Immature natural killer cell (primary cell): ENCODE measurements at regions not wholly inside any gene's neighbourhood (a gene's known extent, or its start where the extent isn't known, plus 50 kb on each side); places are given as distances from the start of the nearest gene placed in this dataset.
"Not testable (repeated sequence)": the region's sequence is repeated elsewhere in the genome, so short reads cannot be mapped to it uniquely, and the experiment has no call there.

Experiments
- DNase-seq, 3 donors: peaks; one replicate each; pipeline ENCODE4 v3.0.0; 2022; ENCODE audit warnings: mixed read lengths in 1 of 3
- H3K27ac Mint-ChIP-seq, 6 donors: one replicate each; pipeline ENCODE4 v1.8.0; 2020; ENCODE audit warnings: mixed read lengths in 6 of 6, mild to moderate bottlenecking in 5 of 6, inconsistent platforms in 4 of 6, moderate library complexity in 3 of 6
- H3K27me3 Mint-ChIP-seq, 3 donors: one replicate each; pipeline ENCODE4 v1.8.0; 2020 to 2021; ENCODE audit warnings: low read depth in 3 of 3, mild to moderate bottlenecking in 3 of 3, mixed read lengths in 3 of 3, moderate library complexity in 3 of 3, inconsistent platforms in 1 of 3
- H3K36me3 Mint-ChIP-seq, 3 donors: one replicate each; pipeline ENCODE4 v1.8.0; 2020; ENCODE audit warnings: mixed read lengths in 3 of 3, inconsistent platforms in 2 of 3, mild to moderate bottlenecking in 2 of 3
- H3K4me1 Mint-ChIP-seq, 2 donors: one replicate each; pipeline ENCODE4 v1.8.0; 2020; ENCODE audit warnings: inconsistent platforms in 2 of 2, mild to moderate bottlenecking in 2 of 2, mixed read lengths in 2 of 2, moderate library complexity in 1 of 2
- H3K4me3 Mint-ChIP-seq, 5 donors: one replicate each; pipeline ENCODE4 v1.8.0; 2020; ENCODE audit warnings: mild to moderate bottlenecking in 5 of 5, mixed read lengths in 5 of 5, inconsistent platforms in 3 of 5, moderate library complexity in 3 of 5
- H3K9me3 Mint-ChIP-seq, 6 donors: one replicate each; pipeline ENCODE4 v1.8.0; 2020; ENCODE audit warnings: mild to moderate bottlenecking in 6 of 6, mixed read lengths in 6 of 6, inconsistent platforms in 4 of 6, moderate library complexity in 3 of 6

DNA sequence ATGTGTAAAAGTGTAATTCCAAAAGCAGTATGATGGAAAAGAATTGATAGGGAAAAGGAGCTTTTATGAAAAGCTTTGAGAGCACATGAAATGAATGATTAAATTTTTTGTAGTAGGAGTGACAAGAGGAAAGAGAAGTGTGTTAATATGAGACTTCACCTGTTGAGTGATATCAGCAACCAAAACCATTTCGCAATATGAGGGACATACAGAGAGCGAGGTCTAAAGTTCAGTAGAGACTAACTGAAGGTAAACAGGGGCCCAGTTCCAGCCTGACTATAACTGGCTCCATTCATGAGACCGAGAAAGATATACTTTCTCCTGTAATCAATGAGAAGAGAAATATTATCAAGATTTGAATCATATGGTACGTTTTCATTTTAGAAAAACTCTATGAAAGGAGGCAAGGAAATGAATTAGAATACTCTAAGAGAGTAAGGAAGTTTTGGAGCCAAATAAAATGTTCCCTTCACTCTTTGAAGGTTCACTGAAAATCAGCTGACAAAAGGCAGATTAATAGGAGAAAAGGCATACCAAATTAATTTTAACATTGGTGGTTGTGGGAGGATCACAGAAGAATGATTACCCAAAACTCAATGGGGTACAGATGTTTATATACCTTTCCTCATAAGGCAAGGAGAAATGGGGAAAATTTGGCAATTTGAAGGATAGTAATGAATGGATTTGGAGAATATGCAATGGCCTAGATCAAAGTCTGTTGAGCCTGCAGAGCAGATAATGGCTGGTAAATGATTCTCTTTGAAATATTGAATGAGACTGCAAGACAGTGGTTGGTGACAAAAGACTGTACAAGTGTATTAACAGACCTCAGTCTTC lies 932.2 kb downstream of the TDRD15 start:
- H3K27ac Mint-ChIP-seq = no peak overlapping the region
- no peak overlapping the region for H3K4me3 Mint-ChIP-seq
- H3K9me3 Mint-ChIP-seq = peaks cover 4 to 31% (median 15%) of the 10 kb centered on the region in 6 donors
- H3K36me3 Mint-ChIP-seq = no peaks in the 10 kb centered on the region
- no peaks in the 10 kb centered on the region for H3K4me1 Mint-ChIP-seq
- H3K27me3 Mint-ChIP-seq = no peaks in the 10 kb centered on the region
- no peak for DNase-seq

DNA sequence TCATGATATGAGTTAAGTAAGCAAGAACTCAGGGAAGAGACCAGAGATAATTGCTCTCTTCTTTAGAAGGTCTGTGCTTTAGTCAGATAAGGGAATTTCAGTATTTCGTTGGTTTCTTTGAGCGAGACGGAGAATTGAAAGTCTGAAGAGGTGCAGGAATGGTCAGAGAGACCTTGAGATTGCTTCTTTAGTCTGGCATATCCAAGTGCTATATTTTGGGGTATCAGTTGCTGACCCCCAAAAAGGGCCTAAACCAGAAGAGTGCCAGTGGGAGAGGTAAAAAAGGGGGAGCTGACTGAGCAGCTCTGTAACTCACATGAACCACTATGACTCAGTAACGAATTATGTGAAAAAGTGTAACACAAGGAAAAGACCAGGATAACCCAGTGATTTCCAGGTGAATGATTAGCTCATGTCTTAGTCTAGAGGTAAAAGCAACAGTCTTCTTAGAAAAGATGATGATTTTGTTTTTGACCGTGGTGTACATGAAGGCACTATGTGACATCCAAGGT lies 932.9 kb downstream of the TDRD15 start:
- no peaks in the 10 kb centered on the region for H3K36me3 Mint-ChIP-seq
- H3K4me1 Mint-ChIP-seq = no peaks in the 10 kb centered on the region

DNA sequence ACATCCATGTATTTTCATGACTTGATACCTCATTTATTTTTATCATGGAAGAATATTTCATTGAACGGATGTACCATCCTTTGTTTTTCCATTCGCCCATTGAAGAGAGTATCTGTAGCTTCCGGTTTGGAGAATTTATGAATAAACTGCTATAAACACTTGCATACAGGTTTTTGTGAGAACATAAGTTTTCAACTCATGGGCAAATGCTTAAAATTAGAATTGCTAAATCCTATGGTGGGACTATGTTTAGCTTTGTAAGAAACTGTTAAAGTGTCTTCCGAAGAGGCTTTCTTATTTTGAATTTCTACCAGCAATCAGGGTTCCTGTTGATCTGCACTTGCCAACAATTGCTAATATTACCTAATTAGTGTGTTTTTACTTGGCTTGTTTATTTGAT lies 938.9 kb downstream of the TDRD15 start:
- Mint-ChIP-seq H3K9me3 (peaks cover 9 to 34% (median 11%) of the 10 kb centered on the region in 6 donors), H3K27ac (no peak overlapping the region), H3K4me3 (no peak overlapping the region), H3K36me3 (peaks cover 0 to 3% (median 0%) of the 10 kb centered on the region in 3 donors), H3K4me1 (no peaks in the 10 kb centered on the region), H3K27me3 (no peaks in the 10 kb centered on the region)
- DNase-seq = no peak

More for the DNA sequence above, 932.9 kb downstream of the TDRD15 start:
- H3K27ac Mint-ChIP-seq = no peak overlapping the region
- H3K4me3 Mint-ChIP-seq = no peak overlapping the region
- H3K27me3 Mint-ChIP-seq = no peaks in the 10 kb centered on the region
- peaks cover 2 to 24% (median 15%) of the 10 kb centered on the region in 6 donors for H3K9me3 Mint-ChIP-seq
- no peak for DNase-seq

DNA sequence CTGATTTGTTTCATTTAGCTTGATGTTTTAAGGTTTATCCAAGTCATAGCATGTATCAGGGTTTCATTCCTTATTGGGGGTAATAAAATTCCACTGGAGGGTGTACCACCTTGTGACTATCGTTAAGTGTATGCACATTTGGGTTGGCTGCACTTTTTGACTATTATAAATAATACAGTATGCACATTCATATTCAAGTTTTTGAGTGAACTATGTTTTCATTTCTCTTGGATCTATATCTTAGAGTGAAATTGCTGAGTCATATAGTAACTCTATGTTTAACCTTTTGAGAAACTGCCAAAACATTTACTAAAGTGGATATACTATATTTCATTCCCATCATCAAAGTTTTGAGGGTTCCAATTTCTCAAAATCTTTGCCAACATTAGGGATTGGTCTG lies 952.7 kb downstream of the TDRD15 start:
- Mint-ChIP-seq H3K27me3 (no peaks in the 10 kb centered on the region), H3K36me3 (no peaks in the 10 kb centered on the region), H3K4me1 (no peaks in the 10 kb centered on the region), H3K27ac (no peak overlapping the region), H3K9me3 (peaks cover 3 to 44% (median 22%) of the 10 kb centered on the region in 6 donors), H3K4me3 (no peak overlapping the region)
- no peak for DNase-seq

DNA sequence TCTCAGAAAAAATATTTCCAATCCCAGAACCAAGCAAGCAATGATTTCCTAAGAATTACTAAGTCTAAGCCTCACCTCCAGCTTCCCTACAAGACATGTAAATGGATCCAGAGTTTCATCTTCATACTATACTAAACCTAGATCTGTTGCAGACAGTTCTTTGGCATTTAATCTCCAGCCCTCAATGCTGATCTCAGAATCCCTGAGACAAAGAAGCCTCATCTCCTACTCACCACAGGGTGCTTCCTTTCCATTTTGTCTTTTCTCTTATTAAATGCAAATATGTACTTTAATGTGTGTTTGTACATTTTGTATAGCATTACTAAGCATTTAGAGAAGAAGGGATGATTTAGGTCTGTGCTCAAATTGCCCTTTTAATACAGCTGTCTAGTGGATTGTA lies 954.9 kb downstream of the TDRD15 start:
- no peak overlapping the region for H3K27ac Mint-ChIP-seq
- H3K4me3 Mint-ChIP-seq = no peak overlapping the region

DNA sequence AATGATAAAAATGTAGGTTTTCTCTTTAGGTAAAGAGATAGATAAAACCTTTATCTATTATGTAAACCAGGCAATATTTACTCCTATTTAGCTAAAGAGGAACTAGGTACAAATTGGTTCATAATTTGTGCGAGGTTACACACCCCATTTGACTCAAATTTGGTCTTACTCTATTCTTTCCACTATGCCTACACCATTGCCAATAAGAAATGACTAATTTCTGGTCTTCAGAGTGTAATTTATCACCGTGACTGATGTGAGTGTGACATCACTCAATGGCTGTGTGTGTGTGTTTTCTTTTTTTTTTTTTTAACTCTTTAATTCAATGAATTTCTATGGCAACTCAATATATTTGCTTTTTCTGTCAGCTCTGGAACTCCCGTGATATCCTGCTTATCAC lies 955.8 kb downstream of the TDRD15 start:
- Mint-ChIP-seq H3K27ac (no peak overlapping the region), H3K36me3 (no peaks in the 10 kb centered on the region), H3K27me3 (no peaks in the 10 kb centered on the region), H3K4me3 (no peak overlapping the region), H3K9me3 (peaks cover 7 to 37% (median 18%) of the 10 kb centered on the region in 6 donors), H3K4me1 (no peaks in the 10 kb centered on the region)
- no peak for DNase-seq

More for the DNA sequence above, 954.9 kb downstream of the TDRD15 start:
- H3K27me3 Mint-ChIP-seq = no peaks in the 10 kb centered on the region
- H3K36me3 Mint-ChIP-seq = no peaks in the 10 kb centered on the region
- no peaks in the 10 kb centered on the region for H3K4me1 Mint-ChIP-seq
- DNase-seq = no peak
- H3K9me3 Mint-ChIP-seq = peaks cover 7 to 39% (median 22%) of the 10 kb centered on the region in 6 donors

DNA sequence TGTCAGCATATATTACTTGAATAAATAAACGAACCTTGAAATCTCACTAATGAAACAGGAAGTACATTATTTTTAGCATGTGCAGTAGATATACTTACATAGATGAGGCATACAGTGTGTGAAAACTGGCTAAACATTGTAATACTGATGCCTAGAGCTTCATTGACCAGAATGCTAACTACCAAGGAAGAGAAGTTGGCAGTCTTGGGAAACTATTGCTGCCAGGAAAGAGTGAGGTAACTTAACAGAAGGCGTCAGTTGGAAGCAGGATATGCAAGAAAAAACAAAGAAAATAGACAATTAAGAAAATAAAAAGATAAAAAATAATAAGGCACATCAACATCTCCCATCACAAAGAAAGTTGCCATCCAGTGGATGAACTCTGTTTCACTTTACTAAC lies 963.0 kb downstream of the TDRD15 start:
- no peak overlapping the region for H3K27ac Mint-ChIP-seq
- H3K36me3 Mint-ChIP-seq = no peaks in the 10 kb centered on the region
- H3K27me3 Mint-ChIP-seq = peaks cover 0 to 3% (median 0%) of the 10 kb centered on the region in 3 donors
- H3K4me1 Mint-ChIP-seq = no peaks in the 10 kb centered on the region
- DNase-seq = no peak
- H3K9me3 Mint-ChIP-seq = peaks cover 13 to 43% (median 23%) of the 10 kb centered on the region in 6 donors
- H3K4me3 Mint-ChIP-seq = no peak overlapping the region

DNA sequence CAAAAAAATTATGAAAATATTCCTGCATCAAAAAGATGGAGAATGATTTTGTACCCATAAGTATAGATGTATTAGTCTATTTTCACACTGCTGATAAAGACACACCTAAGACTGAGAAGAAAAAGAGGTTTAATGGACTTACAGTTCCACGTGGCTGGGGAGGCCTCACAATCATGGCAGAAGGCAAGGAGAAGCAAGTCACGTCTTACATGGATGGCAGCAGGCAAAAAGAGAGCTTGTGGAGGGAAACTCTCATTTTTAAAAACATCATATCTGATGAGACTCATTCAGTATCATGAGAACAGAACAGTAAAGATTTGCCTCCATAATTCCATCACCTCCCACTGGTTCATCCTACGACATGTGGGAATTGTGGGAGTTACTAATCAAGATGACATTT lies 979.8 kb downstream of the TDRD15 start:
- not testable (repeated sequence) for H3K27ac Mint-ChIP-seq, H3K27me3 Mint-ChIP-seq, H3K4me3 Mint-ChIP-seq, DNase-seq, H3K4me1 Mint-ChIP-seq, H3K36me3 Mint-ChIP-seq
- H3K9me3 Mint-ChIP-seq = peaks cover 10 to 34% (median 15%) of the 10 kb centered on the region in 6 donors

DNA sequence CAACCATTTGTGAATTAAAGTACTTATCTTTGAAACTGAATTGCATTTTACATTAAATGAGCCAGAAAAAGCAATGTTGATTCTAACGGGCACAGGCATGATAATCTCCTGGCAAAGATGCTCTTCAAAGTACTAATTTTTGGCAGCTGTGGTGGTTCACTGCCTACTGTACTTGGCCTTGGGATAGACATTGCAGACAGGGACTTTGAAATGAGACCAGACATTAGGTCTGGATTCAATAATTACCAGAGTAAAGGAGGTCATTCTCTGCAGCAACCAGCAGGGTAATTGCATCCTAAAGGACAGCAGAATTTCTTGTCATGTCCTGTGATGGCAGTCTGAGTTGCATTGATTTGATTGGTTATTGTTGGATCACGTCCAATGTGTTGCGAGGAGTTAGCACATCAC lies 986.5 kb downstream of the TDRD15 start:
- no peaks in the 10 kb centered on the region for H3K36me3 Mint-ChIP-seq
- DNase-seq = no peak
- H3K4me3 Mint-ChIP-seq = no peak overlapping the region
- peaks cover 2 to 37% (median 22%) of the 10 kb centered on the region in 6 donors for H3K9me3 Mint-ChIP-seq
- H3K4me1 Mint-ChIP-seq = no peaks in the 10 kb centered on the region
- no peak overlapping the region for H3K27ac Mint-ChIP-seq
- peaks cover 0 to 2% (median 0%) of the 10 kb centered on the region in 3 donors for H3K27me3 Mint-ChIP-seq

DNA sequence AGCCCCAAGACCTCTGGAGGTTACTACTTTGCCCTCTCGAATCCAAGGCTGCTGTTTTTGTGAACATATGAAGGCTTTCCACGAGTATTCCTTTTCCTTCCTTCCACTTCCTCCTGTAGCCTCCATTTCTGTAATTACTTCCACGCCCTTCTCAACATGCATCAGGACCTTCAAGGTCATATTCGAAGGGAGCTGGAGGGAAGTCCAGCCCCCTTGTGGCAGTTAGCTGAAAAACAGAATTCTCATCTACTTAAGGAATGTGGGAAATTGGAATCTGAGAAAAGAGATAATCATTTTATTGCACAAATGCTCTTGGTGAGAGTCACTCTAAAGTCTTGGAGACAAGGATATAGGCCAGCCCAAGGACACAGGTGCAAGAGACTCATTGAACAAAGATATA lies 1000.2 kb downstream of the TDRD15 start:
- Mint-ChIP-seq H3K9me3 (peaks cover 10 to 74% (median 44%) of the 10 kb centered on the region in 6 donors), H3K4me1 (no peaks in the 10 kb centered on the region), H3K27me3 (peaks cover 0 to 1% (median 0%) of the 10 kb centered on the region in 3 donors), H3K27ac (no peak overlapping the region), H3K36me3 (no peaks in the 10 kb centered on the region), H3K4me3 (no peak overlapping the region)
- DNase-seq = no peak

DNA sequence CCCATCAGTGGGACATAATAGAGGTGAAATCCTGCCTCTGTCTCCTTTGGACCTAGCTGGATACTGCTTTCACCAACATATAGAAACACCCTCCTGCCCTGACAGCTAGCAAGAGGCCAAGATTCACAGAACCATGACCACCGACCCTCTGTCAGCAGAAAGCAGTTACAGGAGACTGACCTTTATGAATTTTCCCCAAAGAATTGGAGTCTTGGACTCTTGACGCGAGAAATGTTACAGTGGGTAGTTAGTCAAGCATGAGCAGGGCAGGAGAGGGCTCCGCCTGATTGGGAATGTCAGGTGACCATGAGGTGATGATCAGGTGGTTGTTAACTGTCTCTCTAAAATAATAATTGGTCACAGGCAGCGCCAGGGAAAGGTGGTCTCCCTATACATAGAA lies 1002.3 kb downstream of the TDRD15 start:
- peaks cover 11 to 68% (median 40%) of the 10 kb centered on the region in 6 donors for H3K9me3 Mint-ChIP-seq
- no peak overlapping the region for H3K27ac Mint-ChIP-seq
- no peaks in the 10 kb centered on the region for H3K4me1 Mint-ChIP-seq
- H3K4me3 Mint-ChIP-seq = no peak overlapping the region
- peaks cover 0 to 1% (median 0%) of the 10 kb centered on the region in 3 donors for H3K27me3 Mint-ChIP-seq
- no peaks in the 10 kb centered on the region for H3K36me3 Mint-ChIP-seq
- no peak for DNase-seq

DNA sequence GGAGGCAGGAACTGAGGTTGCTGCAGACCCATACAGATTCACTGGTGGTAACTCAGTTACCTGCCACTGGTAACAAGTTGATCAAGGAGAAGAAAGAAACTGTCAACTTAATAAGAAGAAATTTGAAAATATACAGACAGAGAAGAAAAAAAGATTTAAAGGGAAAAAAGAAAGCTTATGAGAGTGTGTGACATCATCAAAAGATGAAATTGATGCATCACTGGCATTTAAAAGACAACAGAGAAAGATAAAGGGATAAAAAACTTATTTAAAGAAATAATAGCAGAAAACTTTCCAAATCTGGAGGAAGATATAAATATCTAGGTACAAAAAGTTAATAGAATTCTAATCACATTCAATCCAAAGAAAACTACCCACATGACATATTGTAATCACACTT lies 1003.2 kb downstream of the TDRD15 start:
- Mint-ChIP-seq H3K9me3 (peaks cover 11 to 71% (median 40%) of the 10 kb centered on the region in 6 donors), H3K4me1 (no peaks in the 10 kb centered on the region), H3K36me3 (no peaks in the 10 kb centered on the region), H3K27me3 (peaks cover 0 to 1% (median 0%) of the 10 kb centered on the region in 3 donors), H3K27ac (no peak overlapping the region), H3K4me3 (no peak overlapping the region)
- no peak for DNase-seq

DNA sequence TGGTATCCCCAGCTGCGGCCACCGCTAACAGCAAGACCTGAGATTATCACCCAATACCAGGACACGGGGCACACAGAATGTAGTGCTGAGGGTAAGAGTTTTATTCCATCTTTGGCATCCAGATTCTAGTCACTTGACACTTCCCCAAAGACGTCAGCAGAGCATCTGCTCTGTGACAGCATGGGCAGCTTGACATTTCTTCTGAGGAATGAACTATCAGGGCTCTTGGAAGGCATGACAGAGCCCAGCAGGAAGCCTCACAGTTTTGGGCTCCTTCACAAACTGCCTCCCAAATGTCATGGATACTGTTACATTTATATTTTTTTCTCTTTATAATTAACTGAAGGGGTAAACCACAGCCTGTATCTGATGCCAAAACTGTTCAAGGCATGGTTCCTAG lies 1010.7 kb downstream of the TDRD15 start:
- no peak overlapping the region for H3K27ac Mint-ChIP-seq
- no peak overlapping the region for H3K4me3 Mint-ChIP-seq
- no peak for DNase-seq
- H3K36me3 Mint-ChIP-seq = no peaks in the 10 kb centered on the region
- H3K4me1 Mint-ChIP-seq = no peaks in the 10 kb centered on the region
- H3K9me3 Mint-ChIP-seq = peaks cover 5 to 42% (median 22%) of the 10 kb centered on the region in 6 donors
- H3K27me3 Mint-ChIP-seq = peaks cover 0 to 2% (median 2%) of the 10 kb centered on the region in 3 donors

DNA sequence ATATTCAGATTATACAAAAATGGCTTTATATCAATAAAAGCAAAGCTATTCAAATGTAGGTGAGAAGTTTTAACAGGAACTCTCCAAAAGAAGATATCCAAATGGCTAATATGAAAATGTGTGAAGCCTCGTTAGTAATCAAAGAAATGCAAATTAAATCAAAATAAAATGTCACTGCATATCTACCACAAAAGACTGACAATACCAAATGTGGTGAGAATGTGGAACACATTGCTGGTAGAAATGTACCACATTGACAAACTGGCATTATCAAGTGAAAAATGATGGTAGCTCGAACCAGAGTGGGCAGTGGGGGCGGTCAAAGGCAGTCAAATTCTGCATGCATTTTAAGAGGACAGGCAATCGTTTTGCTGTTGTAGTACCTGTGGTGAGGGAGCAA lies 1012.7 kb downstream of the TDRD15 start:
- H3K4me1 Mint-ChIP-seq = no peaks in the 10 kb centered on the region
- H3K36me3 Mint-ChIP-seq = no peaks in the 10 kb centered on the region
- H3K27me3 Mint-ChIP-seq = peaks cover 0 to 2% (median 2%) of the 10 kb centered on the region in 3 donors
- no peak for DNase-seq
- H3K9me3 Mint-ChIP-seq = peaks cover 5 to 40% (median 23%) of the 10 kb centered on the region in 6 donors
- H3K27ac Mint-ChIP-seq = no peak overlapping the region
- no peak overlapping the region for H3K4me3 Mint-ChIP-seq
